PC-3 (cell line): ENCODE measurements at regions not wholly inside any gene's neighbourhood (a gene's known extent, or its start where the extent isn't known, plus 50 kb on each side); places are given as distances from the start of the nearest gene placed in this dataset.

Experiments
- ATAC-seq: fragments of 200-7000 bp; cut with Tn5 transposase; 2 replicates; pipeline ENCODE4 v1.9.1; 2020; ENCODE audit warnings: mild to moderate bottlenecking, moderate library complexity
- BruUV-seq: library from RNA; stranded (reverse); fragments of 400-500 nt; replicated peaks from 2 replicates; lab custom pipeline; 2021; lab: Mats Ljungman, UMichigan
- CTCF ChIA-PET: fragments of 300-600 bp; sonication (Branson Sonifier 250); formaldehyde crosslinking; loops from one replicate; lab custom pipeline; 2022; ENCODE audit warnings: antibody characterized with exemption; lab: Charles Lee
- POLR2A ChIA-PET: fragments of 300-600 bp; sonication (Branson Sonifier 250); formaldehyde crosslinking; loops from one replicate; lab custom pipeline; 2022; ENCODE audit warnings: antibody characterized with exemption; ENCODE audit not compliant: unreplicated experiment; lab: Charles Lee
- DNase-seq: peaks from one replicate; pipeline ENCODE4 v3.0.0-alpha.2; 2015
- H2AFZ ChIP-seq: fragments of 300-600 bp; sonication (generic); 2 replicates; pipeline ENCODE4 v1.6.0; 2016; ENCODE audit warnings: antibody characterized with exemption, low read length
- H3F3A ChIP-seq: fragments of 300-600 bp; sonication (generic); one replicate; pipeline ENCODE4 v1.6.0; 2017; ENCODE audit warnings: antibody characterized with exemption, low read length, control low read depth, mild to moderate bottlenecking; ENCODE audit not compliant: unreplicated experiment
- H3K27ac ChIP-seq: fragments of 300-600 bp; sonication (generic); 2 replicates; pipeline ENCODE4 v1.5.1; 2016; ENCODE audit warnings: mild to moderate bottlenecking, low read length
- H3K27me3 ChIP-seq: fragments of 300-600 bp; sonication (generic); 2 replicates; pipeline ENCODE4 v1.6.1; 2016; ENCODE audit warnings: low read length, mixed read lengths
- H3K36me3 ChIP-seq: fragments of 300-600 bp; sonication (generic); 2 replicates; pipeline ENCODE4 v1.6.1; 2016; ENCODE audit warnings: low read depth, mixed run types, low read length, mixed read lengths
- H3K4me1 ChIP-seq: fragments of 300-600 bp; sonication (generic); 2 replicates; pipeline ENCODE4 v1.5.1; 2016; ENCODE audit warnings: low read length; ENCODE audit not compliant: insufficient read depth
- H3K4me2 ChIP-seq: fragments of 300-600 bp; sonication (generic); 2 replicates; pipeline ENCODE4 v1.6.0; 2016; ENCODE audit warnings: low read length
- H3K4me3 ChIP-seq: fragments of 300-600 bp; sonication (generic); 2 replicates; pipeline ENCODE4 v1.5.1; 2016; ENCODE audit warnings: mild to moderate bottlenecking, low read length, mixed read lengths
- H3K79me2 ChIP-seq: fragments of 300-600 bp; sonication (generic); 2 replicates; pipeline ENCODE4 v1.6.1; 2017; ENCODE audit warnings: low read length, mixed read lengths
- H3K9ac ChIP-seq: fragments of 300-600 bp; sonication (generic); 2 replicates; pipeline ENCODE4 v1.6.0; 2016; ENCODE audit warnings: mild to moderate bottlenecking, low read length
- H3K9me2 ChIP-seq: fragments of 300-600 bp; sonication (generic); replicated peaks from 2 replicates; pipeline ENCODE4 v1.6.1; 2016; ENCODE audit warnings: mixed run types, low read length, mixed read lengths
- H3K9me3 ChIP-seq: fragments of 300-600 bp; sonication (generic); 2 replicates; pipeline ENCODE4 v1.6.1; 2016; ENCODE audit warnings: low read length, mixed read lengths
- H4K20me1 ChIP-seq: fragments of 300-600 bp; sonication (generic); 2 replicates; pipeline ENCODE4 v1.6.1; 2016; ENCODE audit warnings: low read length, mixed read lengths
- CTCF ChIP-seq: fragments of 300-600 bp; sonication (generic); conservative IDR thresholded peaks from 2 replicates; pipeline ENCODE4 v1.5.1; 2017; ENCODE audit warnings: antibody characterized with exemption, low read depth, mild to moderate bottlenecking, low read length
- EZH2 ChIP-seq: fragments of 300-600 bp; sonication (generic); IDR thresholded peaks from one replicate; pipeline ENCODE4 v1.6.1; 2017; ENCODE audit warnings: antibody characterized with exemption, mild to moderate bottlenecking, low read length; ENCODE audit not compliant: unreplicated experiment
- EZH2phosphoT487 ChIP-seq: fragments of 300-600 bp; sonication (generic); IDR thresholded peaks from 2 replicates; pipeline ENCODE4 v1.6.1; 2018; ENCODE audit warnings: mild to moderate bottlenecking, antibody characterized with exemption, low read length, borderline replicate concordance
- intact Hi-C: fragments of 100-400 bp; cut with micrococcal nuclease; formaldehyde crosslinking; loops from 2 replicates; pipeline ENCODE4 v1.9.0; 2023

- Histone ChIP-seq H2AFZ (no peak overlapping the region), H3F3A (no peaks in the 10 kb centered on the region), H3K36me3 (no peaks in the 10 kb centered on the region), H3K9me2 (no peaks in the 10 kb centered on the region), H3K79me2 (no peaks in the 10 kb centered on the region), H3K4me3 (no peak overlapping the region), H3K4me1 (no peaks in the 10 kb centered on the region), H4K20me1 (no peaks in the 10 kb centered on the region), H3K9me3 (no peaks in the 10 kb centered on the region), H3K9ac (no peak overlapping the region), H3K27me3 (peaks cover 45% of the 10 kb centered on the region), H3K27ac (no peak overlapping the region), H3K4me2 (no peak overlapping the region)
- ChIA-PET CTCF (no interaction called here), POLR2A (no interaction called here)
- ATAC-seq (no peak), DNase-seq (no peak)
- no peak for TF ChIP-seq EZH2
- intact Hi-C loops, result no loop called here
- BruUV-seq, result no TSS peak
These were observed 220.8 kb downstream of the RPLP1 start for GRCh38 chr15:69673291-69673881.

- BruUV-seq, result no TSS peak
- intact Hi-C loops, result no loop called here
- no peaks in the 10 kb centered on the region for H3F3A ChIP-seq
- H3K4me3 ChIP-seq, result no peak overlapping the region
- no peaks in the 10 kb centered on the region for H3K9me2 ChIP-seq
- ChIA-PET POLR2A (no interaction called here), CTCF (no interaction called here)
- H3K27me3 ChIP-seq, result peaks cover 45% of the 10 kb centered on the region
- TF ChIP-seq CTCF, result no peak
- no peak for TF ChIP-seq EZH2
- TF ChIP-seq EZH2phosphoT487, result no peak
- no peaks in the 10 kb centered on the region for H3K36me3 ChIP-seq
- DNase-seq, result no peak
- no peak for ATAC-seq
- no peak overlapping the region for H3K9ac ChIP-seq
- H3K27ac ChIP-seq, result no peak overlapping the region
- H2AFZ ChIP-seq, result no peak overlapping the region
- no peaks in the 10 kb centered on the region for H3K9me3 ChIP-seq
- H3K79me2 ChIP-seq, result no peaks in the 10 kb centered on the region
- H4K20me1 ChIP-seq, result no peaks in the 10 kb centered on the region
- no peaks in the 10 kb centered on the region for H3K4me1 ChIP-seq
- H3K4me2 ChIP-seq, result no peak overlapping the region
These were observed 223.1 kb downstream of the RPLP1 start for GRCh38 chr15:69675731-69676130.

GRCh38 chr15:69677403-69677802 lies 224.8 kb downstream of the RPLP1 start:
- Histone ChIP-seq H3K36me3 (no peaks in the 10 kb centered on the region), H2AFZ (no peak overlapping the region), H4K20me1 (no peaks in the 10 kb centered on the region), H3K79me2 (no peaks in the 10 kb centered on the region), H3K27ac (no peak overlapping the region), H3K4me2 (no peak overlapping the region), H3K27me3 (peaks cover 45% of the 10 kb centered on the region), H3K9me2 (no peaks in the 10 kb centered on the region), H3K9ac (no peak overlapping the region), H3K9me3 (no peaks in the 10 kb centered on the region), H3F3A (no peaks in the 10 kb centered on the region), H3K4me1 (no peaks in the 10 kb centered on the region), H3K4me3 (no peak overlapping the region)
- POLR2A ChIA-PET, result interaction anchor here (0.6 kb wide), 1 partner anchor 422 kb away, joined by 15 read pairs; no protein-coding TSS in a partner anchor
- no TSS peak for BruUV-seq
- intact Hi-C loops, result no loop called here
- CTCF ChIA-PET, result no interaction called here
- ATAC-seq, result no peak
- no peak for DNase-seq
- TF ChIP-seq EZH2 (no peak), CTCF (no peak), EZH2phosphoT487 (no peak)
